ENCODE measurements at regions not wholly inside any gene's neighbourhood (a gene's known extent, or its start where the extent isn't known, plus 50 kb on each side); places are given as distances from the start of the nearest gene placed in this dataset.

DNA sequence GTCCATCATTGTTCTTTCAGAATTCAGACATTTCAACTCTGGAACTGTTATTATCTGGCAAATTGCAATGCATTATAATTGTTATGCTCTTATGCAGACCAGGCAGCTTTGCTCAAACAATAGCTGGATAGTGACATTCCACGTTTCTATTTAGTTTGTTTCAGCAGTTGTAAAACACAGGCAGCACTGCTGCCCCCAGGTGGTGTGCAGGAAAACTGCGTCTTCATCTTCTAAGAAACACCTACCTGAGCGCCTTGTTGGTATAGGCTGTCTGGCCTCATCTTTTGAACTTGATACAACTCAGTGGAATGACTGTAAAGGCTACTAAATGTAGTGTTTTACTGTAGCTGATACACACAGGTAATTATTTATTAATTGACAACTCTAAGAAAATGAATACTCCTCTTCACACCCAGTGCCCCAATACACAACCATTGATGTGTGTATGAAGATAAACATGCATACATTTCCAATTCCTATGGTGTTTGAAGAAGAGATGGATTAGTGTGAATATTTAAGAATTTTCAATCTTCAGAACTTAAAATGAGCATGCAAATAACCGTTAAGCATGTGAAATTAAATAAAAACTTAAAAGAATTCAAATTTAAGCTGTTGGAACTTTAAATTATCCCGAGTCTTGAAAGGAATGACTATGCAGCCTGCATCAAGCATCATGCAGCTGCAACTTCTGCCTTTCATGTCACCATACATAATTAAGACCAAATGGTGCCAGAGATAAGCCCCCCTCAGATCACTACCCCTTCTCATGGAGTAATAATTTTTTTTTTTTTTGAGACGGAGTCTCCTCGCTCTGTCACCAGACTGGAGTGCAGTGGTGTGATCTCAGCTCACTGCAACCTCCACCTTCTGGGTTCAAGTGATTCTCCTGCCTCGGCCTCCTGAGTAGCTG, 85.6 kb downstream of the CD8B2 start:
- no peak for DNase-seq (ENCODE audit: low spot score)
- TF ChIP-seq, protein P1, sequence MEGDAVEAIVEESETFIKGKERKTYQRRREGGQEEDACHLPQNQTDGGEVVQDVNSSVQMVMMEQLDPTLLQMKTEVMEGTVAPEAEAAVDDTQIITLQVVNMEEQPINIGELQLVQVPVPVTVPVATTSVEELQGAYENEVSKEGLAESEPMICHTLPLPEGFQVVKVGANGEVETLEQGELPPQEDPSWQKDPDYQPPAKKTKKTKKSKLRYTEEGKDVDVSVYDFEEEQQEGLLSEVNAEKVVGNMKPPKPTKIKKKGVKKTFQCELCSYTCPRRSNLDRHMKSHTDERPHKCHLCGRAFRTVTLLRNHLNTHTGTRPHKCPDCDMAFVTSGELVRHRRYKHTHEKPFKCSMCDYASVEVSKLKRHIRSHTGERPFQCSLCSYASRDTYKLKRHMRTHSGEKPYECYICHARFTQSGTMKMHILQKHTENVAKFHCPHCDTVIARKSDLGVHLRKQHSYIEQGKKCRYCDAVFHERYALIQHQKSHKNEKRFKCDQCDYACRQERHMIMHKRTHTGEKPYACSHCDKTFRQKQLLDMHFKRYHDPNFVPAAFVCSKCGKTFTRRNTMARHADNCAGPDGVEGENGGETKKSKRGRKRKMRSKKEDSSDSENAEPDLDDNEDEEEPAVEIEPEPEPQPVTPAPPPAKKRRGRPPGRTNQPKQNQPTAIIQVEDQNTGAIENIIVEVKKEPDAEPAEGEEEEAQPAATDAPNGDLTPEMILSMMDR (IDR thresholded peaks at IDR 0.05; ENCODE audit: extremely low read depth, insufficient read depth, missing control alignments), result peak; percentile 49
- in situ Hi-C loops (cut with MboI; ENCODE audit: low pct_unique_long_range_greater_than_20kb, low sequenced_read_pairs, unreplicated experiment), result no loop called here

DNA sequence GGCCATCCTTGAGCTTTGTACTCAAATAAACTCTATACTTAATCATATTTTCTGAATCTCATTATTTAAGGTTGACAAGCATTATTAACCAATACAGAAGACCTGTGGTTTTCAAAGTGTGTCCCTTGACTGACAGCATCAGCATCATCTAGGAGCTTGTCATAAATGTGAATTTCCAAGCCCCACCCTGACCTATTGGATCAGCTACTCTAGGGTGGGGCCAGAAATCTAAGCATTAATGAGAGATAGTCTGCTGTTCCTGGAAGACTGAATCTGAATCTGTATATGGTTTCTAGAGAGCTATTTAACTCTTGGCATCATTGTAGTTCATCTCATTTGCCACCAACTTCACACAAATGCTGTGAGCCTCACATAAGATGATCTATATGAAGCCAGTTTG, 86.6 kb downstream of the CD8B2 start:
- in situ Hi-C loops (cut with MboI; ENCODE audit: low pct_unique_long_range_greater_than_20kb, low sequenced_read_pairs, unreplicated experiment), result no loop called here
- TF ChIP-seq, protein P1 (IDR thresholded peaks at IDR 0.05; ENCODE audit: extremely low read depth, insufficient read depth, missing control alignments), result no peak
- no peak for DNase-seq (ENCODE audit: low spot score)

DNA sequence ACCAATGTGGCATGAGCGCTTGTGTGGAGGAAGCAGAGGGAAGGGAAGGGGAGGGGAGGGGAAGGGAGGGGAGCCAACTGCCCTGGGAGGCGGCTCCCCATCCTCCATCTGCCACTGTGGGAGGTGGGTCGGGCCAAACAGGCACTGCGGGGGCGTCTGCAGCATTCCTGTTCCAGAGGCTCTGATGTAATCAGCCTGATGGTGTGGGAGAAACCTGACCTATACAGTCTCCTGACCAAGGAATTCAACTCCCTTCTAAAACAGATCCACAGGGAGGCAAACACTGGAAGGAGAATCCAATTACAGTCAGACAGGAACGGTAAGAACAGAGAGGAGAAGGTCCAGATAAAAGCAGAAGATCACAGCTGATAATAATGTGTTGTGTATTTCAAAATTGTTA, 88.8 kb downstream of the CD8B2 start:
- DNase-seq (ENCODE audit: low spot score), result no peak
- in situ Hi-C loops (cut with MboI; ENCODE audit: low pct_unique_long_range_greater_than_20kb, low sequenced_read_pairs, unreplicated experiment), result no loop called here
- TF ChIP-seq, protein P1 (IDR thresholded peaks at IDR 0.05; ENCODE audit: extremely low read depth, insufficient read depth, missing control alignments), result no peak

DNA sequence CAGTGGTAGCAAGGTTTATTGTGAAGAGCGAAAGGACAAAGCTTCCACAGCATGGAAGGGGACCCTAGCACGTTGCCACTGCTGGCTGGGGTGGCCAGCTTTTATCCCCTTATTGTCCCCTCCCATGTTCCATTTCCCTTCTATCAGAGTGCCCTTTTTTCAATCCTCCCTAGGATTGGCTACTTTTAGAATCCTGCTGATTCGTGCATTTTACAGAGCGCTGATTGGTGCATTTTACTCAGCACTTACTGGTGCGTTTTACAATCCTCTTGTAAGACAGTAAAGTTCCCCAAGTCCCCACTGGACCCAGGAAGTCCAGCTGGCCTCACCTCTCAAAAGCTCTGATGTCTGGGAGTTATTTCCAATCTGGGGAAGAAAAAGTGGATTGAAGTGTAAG, 90.1 kb downstream of the CD8B2 start:
- DNase-seq (ENCODE audit: low spot score), result no peak
- in situ Hi-C loops (cut with MboI; ENCODE audit: low pct_unique_long_range_greater_than_20kb, low sequenced_read_pairs, unreplicated experiment), result no loop called here
- TF ChIP-seq, protein P1 (IDR thresholded peaks at IDR 0.05; ENCODE audit: extremely low read depth, insufficient read depth, missing control alignments), result no peak

DNA sequence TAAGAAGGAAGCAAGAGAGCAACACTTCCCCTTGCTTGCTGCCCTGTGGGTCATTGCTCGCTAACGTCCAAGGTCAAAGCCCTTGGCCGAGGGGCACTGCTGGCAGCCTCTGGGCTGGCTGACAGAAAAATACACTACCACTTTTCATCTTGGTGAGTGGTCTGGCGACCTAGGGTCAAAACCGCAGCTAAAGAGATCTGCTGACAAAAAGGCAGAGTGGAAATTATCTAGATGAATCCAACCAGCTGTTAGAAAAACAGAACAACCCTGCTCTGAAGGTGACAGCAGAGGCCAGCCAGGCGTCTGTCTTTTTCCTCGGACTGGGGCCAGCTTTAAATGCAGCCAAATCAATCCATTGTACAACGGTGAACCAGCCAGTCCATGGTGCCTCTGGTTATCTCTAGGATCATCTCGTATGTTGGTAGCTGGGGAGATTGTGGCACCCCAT, 92.6 kb downstream of the CD8B2 start:
- in situ Hi-C loops (cut with MboI; ENCODE audit: low pct_unique_long_range_greater_than_20kb, low sequenced_read_pairs, unreplicated experiment), result no loop called here
- TF ChIP-seq, protein P1 (IDR thresholded peaks at IDR 0.05; ENCODE audit: extremely low read depth, insufficient read depth, missing control alignments), result no peak
- no peak for DNase-seq (ENCODE audit: low spot score)

DNA sequence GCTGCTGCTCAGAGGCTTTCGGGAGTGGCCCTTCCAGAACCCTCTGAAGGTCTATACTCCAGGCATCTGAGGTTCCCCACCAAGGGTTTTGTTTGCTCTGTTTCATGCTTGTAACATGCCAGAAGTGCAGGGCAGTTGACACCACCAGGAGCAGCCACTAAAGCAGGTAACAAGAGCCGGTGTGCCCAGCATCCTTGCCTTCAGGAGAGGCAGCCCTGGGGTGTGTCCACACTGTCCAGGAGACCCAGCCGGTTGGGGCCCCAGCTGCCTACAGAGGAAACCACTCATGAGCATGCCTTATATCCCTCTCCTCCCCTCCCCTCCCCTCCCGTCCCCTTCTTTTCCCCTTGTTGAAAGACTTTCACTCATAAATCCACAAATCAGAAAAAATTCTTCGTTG, 93.1 kb downstream of the CD8B2 start:
- in situ Hi-C loops (cut with MboI; ENCODE audit: low pct_unique_long_range_greater_than_20kb, low sequenced_read_pairs, unreplicated experiment), result no loop called here
- no peak for DNase-seq (ENCODE audit: low spot score)
- TF ChIP-seq, protein P1 (IDR thresholded peaks at IDR 0.05; ENCODE audit: extremely low read depth, insufficient read depth, missing control alignments), result no peak

Data from GM13977 (cell line).